ENCODE measurements at regions not wholly inside any gene's neighbourhood (a gene's known extent, or its start where the extent isn't known, plus 50 kb on each side); places are given as distances from the start of the nearest gene placed in this dataset.

DNA sequence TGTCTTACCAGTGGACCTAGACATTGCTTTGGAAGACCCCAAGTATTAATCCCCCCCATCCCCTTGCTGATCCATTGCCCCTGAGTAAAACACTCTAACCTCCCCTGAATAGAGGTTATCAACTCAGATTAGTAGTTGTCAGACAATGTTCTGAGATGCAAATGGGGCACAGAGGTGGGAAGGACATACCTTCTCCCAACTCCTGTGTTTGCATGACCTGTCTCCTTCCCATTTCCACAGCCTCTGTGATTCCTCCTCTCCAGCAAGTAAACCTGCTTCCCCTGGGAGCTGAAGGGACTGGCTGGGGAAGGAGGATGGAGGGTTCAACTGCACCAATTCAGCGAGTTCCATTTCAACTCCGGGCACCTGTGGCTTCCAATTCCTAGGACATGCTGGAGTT lies 199.8 kb upstream of the SASH1 start:
- H3K4me1 Mint-ChIP-seq, result peaks cover 16% of the 10 kb centered on the region
- POLR2A ChIA-PET, result no interaction called here
- H3K9me3 Mint-ChIP-seq, result peaks cover 3% of the 10 kb centered on the region
- DNase-seq, result no peak
- H3K27me3 Mint-ChIP-seq, result peaks cover 3% of the 10 kb centered on the region
- no peak overlapping the region for H3K27ac Mint-ChIP-seq
- H3K4me3 Mint-ChIP-seq, result no peak overlapping the region
- H3K36me3 Mint-ChIP-seq (ENCODE audit: low read depth), result no peaks in the 10 kb centered on the region
- CTCF ChIA-PET, result no interaction called here

- DNase-seq, result no peak
- H3K27me3 Mint-ChIP-seq, result peaks cover 3% of the 10 kb centered on the region
- CTCF ChIA-PET, result interaction anchor here (1.1 kb wide), 1 partner anchor 23 kb away, joined by 3 read pairs; no protein-coding TSS in a partner anchor
Observed at GRCh38 chr6:148143771-148144170, 198.9 kb upstream of the SASH1 start.

GRCh38 chr6:148144917-148145521 lies 197.6 kb upstream of the SASH1 start:
- no peak overlapping the region for H3K27ac Mint-ChIP-seq
- H3K4me1 Mint-ChIP-seq, result peaks cover 13% of the 10 kb centered on the region
- POLR2A ChIA-PET, result no interaction called here
- H3K4me3 Mint-ChIP-seq, result no peak overlapping the region
- peaks cover 3% of the 10 kb centered on the region for H3K27me3 Mint-ChIP-seq
- no peaks in the 10 kb centered on the region for H3K9me3 Mint-ChIP-seq
- DNase-seq, result peak; percentile 61
- CTCF ChIA-PET, result interaction anchor here (1.1 kb wide), 1 partner anchor 22 kb away, joined by 3 read pairs; no protein-coding TSS in a partner anchor
- H3K36me3 Mint-ChIP-seq (ENCODE audit: low read depth), result no peaks in the 10 kb centered on the region

More at GRCh38 chr6:148143771-148144170, 198.9 kb upstream of the SASH1 start:
- Mint-ChIP-seq H3K36me3 (ENCODE audit: low read depth) (no peaks in the 10 kb centered on the region), H3K4me1 (peaks cover 13% of the 10 kb centered on the region), H3K9me3 (peaks cover under 1% of the 10 kb centered on the region), H3K27ac (no peak overlapping the region), H3K4me3 (no peak overlapping the region)
- POLR2A ChIA-PET, result no interaction called here

DNA sequence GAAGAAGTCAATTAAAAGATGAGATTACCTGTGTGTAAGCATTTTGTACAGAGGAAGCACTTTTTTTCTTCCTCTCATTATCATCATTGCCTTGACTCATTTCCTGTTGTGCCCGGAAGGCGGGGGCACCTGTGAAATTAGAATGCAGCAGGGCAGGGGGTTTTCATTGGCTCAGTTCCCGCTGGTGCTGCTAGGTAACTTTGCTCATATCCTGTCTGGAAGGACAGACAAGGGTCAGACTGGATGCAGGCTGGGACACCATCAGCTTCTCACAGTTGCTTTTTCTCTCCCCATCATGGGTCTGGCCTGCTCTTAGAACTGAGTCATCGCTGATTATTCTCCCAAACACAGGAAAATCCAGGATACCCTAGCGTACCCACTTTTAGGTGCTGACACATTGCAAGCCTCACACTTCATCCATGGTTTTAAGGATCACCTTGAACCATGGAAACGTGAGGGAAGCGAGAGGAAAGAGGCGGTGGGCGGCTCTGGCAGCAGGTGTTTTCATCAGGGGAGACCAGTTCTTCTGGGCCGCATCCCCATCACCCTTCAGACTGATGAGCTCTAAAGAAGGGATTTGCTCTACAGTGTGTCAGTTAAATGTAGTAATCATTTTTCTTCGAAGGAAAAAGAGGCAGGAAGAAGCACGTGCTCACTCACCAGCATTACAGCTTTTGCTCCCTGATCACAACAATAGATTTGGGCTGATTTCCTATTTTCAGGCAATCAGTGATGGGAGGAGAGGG lies 195.7 kb upstream of the SASH1 start:
- POLR2A ChIA-PET, result no interaction called here
- CTCF ChIA-PET, result no interaction called here
- Mint-ChIP-seq H3K27me3 (peaks cover 3% of the 10 kb centered on the region), H3K36me3 (ENCODE audit: low read depth) (no peaks in the 10 kb centered on the region), H3K4me3 (no peak overlapping the region), H3K27ac (peak overlapping the region; percentile 68), H3K9me3 (no peaks in the 10 kb centered on the region), H3K4me1 (peaks cover 13% of the 10 kb centered on the region)
- DNase-seq, result peak; percentile 32

GRCh38 chr6:148147463-148147830 lies 195.2 kb upstream of the SASH1 start:
- no peak overlapping the region for H3K4me3 Mint-ChIP-seq
- H3K9me3 Mint-ChIP-seq, result no peaks in the 10 kb centered on the region
- peaks cover 13% of the 10 kb centered on the region for H3K4me1 Mint-ChIP-seq
- no peak for DNase-seq
- CTCF ChIA-PET, result no interaction called here
- no peak overlapping the region for H3K27ac Mint-ChIP-seq
- H3K27me3 Mint-ChIP-seq, result peaks cover 6% of the 10 kb centered on the region
- no peaks in the 10 kb centered on the region for H3K36me3 Mint-ChIP-seq (ENCODE audit: low read depth)
- POLR2A ChIA-PET, result no interaction called here

DNA sequence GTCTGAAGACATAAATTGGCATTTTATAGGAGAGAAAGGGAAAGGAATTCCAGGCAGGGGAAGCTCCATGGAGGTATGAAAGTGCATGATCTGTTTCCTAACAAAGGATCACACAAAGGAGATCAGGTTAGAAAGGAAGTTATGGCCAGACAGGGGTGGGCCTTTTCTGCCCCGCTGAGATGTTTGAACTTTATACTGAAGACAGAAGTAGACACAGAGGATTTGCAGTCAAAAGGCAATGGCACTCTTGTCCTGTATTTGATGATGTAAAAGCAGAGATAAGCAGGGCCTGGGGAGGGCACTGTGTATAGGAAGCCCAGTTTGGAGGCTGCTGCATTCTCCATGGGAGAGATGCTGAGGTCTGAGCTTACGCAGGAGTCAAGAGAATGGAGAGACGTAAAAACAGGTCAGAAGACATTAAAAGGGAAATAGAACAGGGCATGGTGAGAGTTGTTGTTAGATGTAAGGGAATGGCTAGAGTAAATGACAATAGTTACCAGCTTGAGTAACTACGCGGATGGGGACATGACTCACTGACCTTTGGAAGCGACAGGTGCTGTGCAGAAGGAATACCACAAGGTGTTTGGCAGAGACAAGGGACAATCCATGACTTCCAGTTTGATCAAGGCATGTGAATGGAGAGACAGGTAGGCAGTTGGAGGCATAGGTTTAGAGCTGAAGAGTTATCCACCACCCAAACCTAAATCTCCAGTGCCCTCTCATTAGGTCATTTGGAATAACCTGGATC lies 190.6 kb upstream of the SASH1 start:
- Mint-ChIP-seq H3K9me3 (no peaks in the 10 kb centered on the region), H3K27me3 (peaks cover 4% of the 10 kb centered on the region), H3K36me3 (ENCODE audit: low read depth) (no peaks in the 10 kb centered on the region), H3K27ac (no peak overlapping the region), H3K4me3 (no peak overlapping the region), H3K4me1 (peaks cover 1% of the 10 kb centered on the region)
- CTCF ChIA-PET, result interaction anchor here (0.6 to 0.8 kb wide), 2 partner anchors 66 to 84 kb away, joined by 3 to 5 read pairs; no protein-coding TSS in a partner anchor
- no peak for DNase-seq
- POLR2A ChIA-PET, result no interaction called here

- H3K4me3 Mint-ChIP-seq, result no peak overlapping the region
- CTCF ChIA-PET, result no interaction called here
- H3K27me3 Mint-ChIP-seq, result peaks cover 4% of the 10 kb centered on the region
- no peaks in the 10 kb centered on the region for H3K36me3 Mint-ChIP-seq (ENCODE audit: low read depth)
- H3K27ac Mint-ChIP-seq, result no peak overlapping the region
- H3K4me1 Mint-ChIP-seq, result no peaks in the 10 kb centered on the region
- DNase-seq, result no peak
- H3K9me3 Mint-ChIP-seq, result no peaks in the 10 kb centered on the region
- POLR2A ChIA-PET, result no interaction called here
Observed at GRCh38 chr6:148154668-148155067, 188.0 kb upstream of the SASH1 start.

DNA sequence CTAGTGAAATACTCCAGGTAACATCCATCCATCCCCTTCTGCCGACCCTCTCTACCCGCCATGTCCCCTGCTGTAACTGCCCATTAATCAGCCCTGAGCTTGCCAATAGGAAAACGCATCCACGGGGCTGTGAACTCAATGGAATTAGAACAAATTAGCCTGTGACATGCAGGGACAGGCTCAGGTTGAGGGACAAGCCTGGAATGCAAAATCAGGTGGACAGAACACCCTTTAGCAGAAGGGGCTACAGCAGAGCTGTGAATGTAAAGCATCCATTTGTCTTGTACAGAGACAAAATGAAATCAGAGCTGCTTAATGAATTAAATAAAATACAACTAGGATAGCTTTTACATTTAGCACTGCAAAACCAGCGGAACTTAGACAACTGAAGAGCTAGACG lies 187.3 kb upstream of the SASH1 start:
- ChIA-PET POLR2A (no interaction called here), CTCF (no interaction called here)
- Mint-ChIP-seq H3K27ac (no peak overlapping the region), H3K9me3 (no peaks in the 10 kb centered on the region), H3K4me1 (no peaks in the 10 kb centered on the region), H3K4me3 (no peak overlapping the region), H3K36me3 (ENCODE audit: low read depth) (no peaks in the 10 kb centered on the region), H3K27me3 (peaks cover 4% of the 10 kb centered on the region)
- no peak for DNase-seq

DNA sequence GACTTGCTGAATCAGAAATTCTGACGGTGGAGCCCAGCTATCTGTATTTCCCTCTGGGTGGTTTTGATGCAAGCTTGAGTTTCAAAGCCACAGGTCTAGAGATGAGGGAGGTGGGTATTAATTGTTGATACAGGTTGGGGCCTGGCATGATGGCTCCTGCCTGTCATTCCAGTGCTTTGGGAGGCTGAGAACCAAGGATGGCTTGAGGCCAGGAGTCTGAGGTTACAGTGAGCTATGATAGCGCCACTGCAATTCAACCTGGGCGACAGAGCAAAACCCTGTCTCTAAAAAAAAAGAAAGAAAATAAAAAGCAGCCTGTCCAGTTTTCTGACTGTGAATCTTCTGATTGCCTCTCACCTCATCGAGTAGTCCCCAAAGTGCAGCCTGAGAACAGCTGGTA lies 184.8 kb upstream of the SASH1 start:
- Mint-ChIP-seq H3K4me1 (no peaks in the 10 kb centered on the region), H3K4me3 (no peak overlapping the region), H3K27me3 (no peaks in the 10 kb centered on the region), H3K9me3 (no peaks in the 10 kb centered on the region), H3K27ac (no peak overlapping the region), H3K36me3 (ENCODE audit: low read depth) (no peaks in the 10 kb centered on the region)
- POLR2A ChIA-PET, result no interaction called here
- CTCF ChIA-PET, result interaction anchor here (0.6 kb wide), 1 partner anchor 77 kb away, joined by 6 read pairs; no protein-coding TSS in a partner anchor
- no peak for DNase-seq

GRCh38 chr6:148164645-148165044 lies 178.0 kb upstream of the SASH1 start:
- H3K9me3 Mint-ChIP-seq, result no peaks in the 10 kb centered on the region
- H3K4me3 Mint-ChIP-seq, result no peak overlapping the region
- ChIA-PET POLR2A (no interaction called here), CTCF (no interaction called here)
- H3K36me3 Mint-ChIP-seq (ENCODE audit: low read depth), result no peaks in the 10 kb centered on the region
- no peaks in the 10 kb centered on the region for H3K4me1 Mint-ChIP-seq
- H3K27me3 Mint-ChIP-seq, result no peaks in the 10 kb centered on the region
- no peak for DNase-seq
- no peak overlapping the region for H3K27ac Mint-ChIP-seq

DNA sequence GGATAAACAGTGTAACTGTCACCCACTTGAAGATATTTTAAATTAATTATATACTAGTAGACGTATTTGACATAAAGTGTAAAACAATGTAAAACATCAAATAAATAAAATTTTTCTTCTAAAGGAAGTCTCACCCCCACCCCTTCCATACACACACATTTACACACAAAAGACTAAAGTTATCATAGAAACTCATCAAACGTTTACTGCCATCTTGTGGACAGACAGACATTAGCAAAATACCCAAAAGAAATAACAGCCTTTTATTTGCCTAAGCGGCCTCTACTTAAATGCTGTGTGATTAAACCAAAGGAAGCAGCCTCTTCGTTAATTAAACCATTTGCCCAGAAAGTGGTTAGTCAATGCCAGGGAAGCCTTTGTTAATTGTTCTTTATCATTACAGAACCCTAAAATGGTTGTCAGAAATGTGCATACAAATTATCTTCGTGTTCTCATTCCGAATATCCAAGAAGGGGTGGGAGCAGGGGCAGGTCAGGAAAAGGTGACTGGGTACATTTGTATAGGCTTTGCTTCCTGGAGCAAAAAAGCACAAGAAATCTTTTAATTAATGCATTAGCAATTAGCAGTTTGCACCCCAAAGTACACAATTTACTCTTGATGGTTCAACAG lies 176.2 kb upstream of the SASH1 start:
- Mint-ChIP-seq H3K4me3 (no peak overlapping the region), H3K27ac (no peak overlapping the region), H3K36me3 (ENCODE audit: low read depth) (no peaks in the 10 kb centered on the region), H3K4me1 (no peaks in the 10 kb centered on the region), H3K27me3 (no peaks in the 10 kb centered on the region), H3K9me3 (no peaks in the 10 kb centered on the region)
- POLR2A ChIA-PET, result no interaction called here
- CTCF ChIA-PET, result interaction anchor here (0.8 kb wide), 1 partner anchor 22 kb away, joined by 3 read pairs; no protein-coding TSS in a partner anchor
- DNase-seq, result no peak

DNA sequence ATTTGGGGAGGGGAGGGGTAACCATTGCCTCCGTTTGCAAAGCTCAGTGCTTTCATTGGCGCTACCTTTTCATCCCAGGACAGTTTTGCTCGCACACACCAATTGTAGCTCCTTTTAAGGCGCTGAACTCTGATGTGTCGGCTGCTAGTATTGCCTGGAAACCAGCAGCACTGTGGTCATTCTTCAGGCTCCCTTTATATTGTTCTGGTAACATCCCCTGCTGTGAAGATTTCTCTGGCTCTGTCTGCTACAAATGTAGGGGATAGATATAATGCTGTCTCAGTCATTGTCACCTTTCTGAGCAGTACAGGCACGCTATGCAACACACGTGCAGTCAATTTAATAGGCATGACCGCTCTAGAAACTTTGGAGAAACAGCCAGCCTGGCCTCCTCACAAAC lies 172.9 kb upstream of the SASH1 start:
- ChIA-PET CTCF (no interaction called here), POLR2A (no interaction called here)
- Mint-ChIP-seq H3K27me3 (no peaks in the 10 kb centered on the region), H3K36me3 (ENCODE audit: low read depth) (no peaks in the 10 kb centered on the region), H3K4me3 (no peak overlapping the region), H3K27ac (no peak overlapping the region), H3K4me1 (no peaks in the 10 kb centered on the region), H3K9me3 (no peaks in the 10 kb centered on the region)
- DNase-seq, result no peak

DNA sequence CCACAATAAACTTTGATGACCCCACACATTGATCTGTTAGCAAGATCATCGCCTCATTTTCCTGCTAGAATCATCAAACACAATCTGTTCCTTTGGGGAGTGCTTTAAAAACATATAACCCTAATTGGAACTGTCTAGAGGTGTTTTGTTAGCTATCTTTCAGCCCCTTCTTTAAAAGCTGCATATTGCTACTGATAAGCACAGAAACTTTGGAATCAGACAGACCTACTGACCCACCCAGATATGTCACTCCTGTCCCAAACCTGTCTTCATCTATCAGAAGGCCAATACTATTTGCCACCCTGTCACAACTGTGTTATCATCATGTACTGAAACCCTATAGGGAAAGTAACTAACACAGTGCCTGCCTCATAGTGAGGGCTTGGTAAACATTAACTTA lies 172.4 kb upstream of the SASH1 start:
- H3K4me3 Mint-ChIP-seq, result no peak overlapping the region
- H3K9me3 Mint-ChIP-seq, result no peaks in the 10 kb centered on the region
- no peak overlapping the region for H3K27ac Mint-ChIP-seq
- ChIA-PET CTCF (no interaction called here), POLR2A (no interaction called here)
- no peaks in the 10 kb centered on the region for H3K4me1 Mint-ChIP-seq
- no peaks in the 10 kb centered on the region for H3K36me3 Mint-ChIP-seq (ENCODE audit: low read depth)
- DNase-seq, result no peak
- no peaks in the 10 kb centered on the region for H3K27me3 Mint-ChIP-seq
